GM23338 (cell line): ENCODE measurements at regions not wholly inside any gene's neighbourhood (a gene's known extent, or its start where the extent isn't known, plus 50 kb on each side); places are given as distances from the start of the nearest gene placed in this dataset.

Source experiments
- ATAC-seq: fragments of 200-7000 bp; cut with Tn5 transposase; 3 replicates; pipeline ENCODE4 v1.9.1; 2020
- DNase-seq: peaks from one replicate; pipeline ENCODE4 v3.0.0-alpha.2; 2015; ENCODE audit warnings: low spot score
- H2AFZ ChIP-seq: fragments of 200-600 bp; sonication (generic); 2 replicates; pipeline ENCODE4 v1.8.0; 2016; ENCODE audit warnings: antibody characterized with exemption, mild to moderate bottlenecking, moderate library complexity
- H3F3A ChIP-seq: fragments of 200-600 bp; sonication (generic); replicated peaks from 2 replicates; pipeline ENCODE4 v1.8.0; 2017; ENCODE audit warnings: antibody characterized with exemption, mixed run types, low read depth
- H3K27ac ChIP-seq: fragments of 200-600 bp; sonication (generic); 2 replicates; pipeline ENCODE4 v1.6.1; 2016; ENCODE audit warnings: low read depth
- H3K27me3 ChIP-seq: fragments of 200-600 bp; sonication (generic); 2 replicates; pipeline ENCODE4 v1.8.0; 2016; ENCODE audit warnings: mild to moderate bottlenecking, mixed run types, moderate library complexity; ENCODE audit not compliant: insufficient read depth
- H3K36me3 ChIP-seq: fragments of 200-600 bp; sonication (generic); 2 replicates; pipeline ENCODE4 v1.8.0; 2016; ENCODE audit warnings: mild to moderate bottlenecking; ENCODE audit not compliant: insufficient read depth
- H3K4me1 ChIP-seq: fragments of 200-600 bp; sonication (generic); 2 replicates; pipeline ENCODE4 v1.8.0; 2016; ENCODE audit warnings: mild to moderate bottlenecking, moderate library complexity; ENCODE audit not compliant: insufficient read depth
- H3K4me2 ChIP-seq: fragments of 200-600 bp; sonication (generic); 2 replicates; pipeline ENCODE4 v1.7.1; 2017; ENCODE audit warnings: mixed run types
- H3K4me3 ChIP-seq: fragments of 200-600 bp; sonication (generic); 2 replicates; pipeline ENCODE4 v1.6.1; 2016; ENCODE audit warnings: mixed run types
- H3K79me2 ChIP-seq: fragments of 200-600 bp; sonication (generic); replicated peaks from 2 replicates; pipeline ENCODE4 v1.8.0; 2017; ENCODE audit warnings: mild to moderate bottlenecking; ENCODE audit not compliant: insufficient read depth
- H3K9me2 ChIP-seq: fragments of 200-600 bp; sonication (generic); 2 replicates; pipeline ENCODE4 v1.8.0; 2017; ENCODE audit not compliant: insufficient read depth
- H4K20me1 ChIP-seq: fragments of 200-600 bp; sonication (generic); replicated peaks from 2 replicates; pipeline ENCODE4 v1.8.0; 2017; ENCODE audit warnings: mild to moderate bottlenecking; ENCODE audit not compliant: insufficient read depth
- H3K27ac Mint-ChIP-seq: 2 replicates; pipeline ENCODE4 v1.8.0; 2020; ENCODE audit warnings: inconsistent platforms, mild to moderate bottlenecking, moderate library complexity, mixed read lengths
- H3K27me3 Mint-ChIP-seq: 3 replicates; pipeline ENCODE4 v1.8.0; 2022; ENCODE audit warnings: low read depth, mild to moderate bottlenecking, moderate library complexity, mixed read lengths, inconsistent platforms; ENCODE audit not compliant: insufficient read depth, poor library complexity
- H3K36me3 Mint-ChIP-seq: 3 replicates; pipeline ENCODE4 v1.8.0; 2021; ENCODE audit warnings: low read depth, mild to moderate bottlenecking, inconsistent platforms, moderate library complexity, mixed read lengths
- H3K4me1 Mint-ChIP-seq: 3 replicates; pipeline ENCODE4 v1.8.0; 2020; ENCODE audit warnings: mild to moderate bottlenecking, inconsistent platforms, mixed read lengths
- H3K4me3 Mint-ChIP-seq: 3 replicates; pipeline ENCODE4 v1.8.0; 2021; ENCODE audit warnings: moderate library complexity, mild to moderate bottlenecking, inconsistent platforms, mixed read lengths
- H3K9me3 Mint-ChIP-seq: 3 replicates; pipeline ENCODE4 v1.8.0; 2020; ENCODE audit warnings: moderate library complexity, mild to moderate bottlenecking, inconsistent platforms, mixed read lengths
- POLR2AphosphoS5 ChIP-seq: IDR thresholded peaks from 2 replicates; pipeline ENCODE4 v1.6.1; 2016; ENCODE audit warnings: antibody characterized with exemption, low read depth
- STAT1 ChIP-seq: IDR thresholded peaks from one replicate; pipeline ENCODE4 v1.6.1; 2016; ENCODE audit warnings: antibody characterized with exemption; ENCODE audit not compliant: unreplicated experiment
- TF ChIP-seq, protein P1 (sequence below): fragments of 250-450 bp; sonication (Bioruptor Pico); IDR thresholded peaks from 2 replicates; pipeline ENCODE4 v1.5.0; 2020; ENCODE audit warnings: mild to moderate bottlenecking, moderate library complexity
- TF ChIP-seq, protein P2 (sequence below): IDR thresholded peaks from 2 replicates; pipeline ENCODE4 v1.6.1; 2016; ENCODE audit warnings: antibody characterized with exemption
- TF ChIP-seq, protein P3 (sequence below): IDR thresholded peaks from one replicate; pipeline ENCODE4 v1.6.1; 2018; ENCODE audit warnings: antibody characterized with exemption; ENCODE audit not compliant: unreplicated experiment
- TF ChIP-seq, protein P4 (sequence below), 2 experiments: fragments of 200-600 bp in 1 of 2; sonication (generic) in 1 of 2; conservative IDR thresholded peaks; 2 replicates each; pipeline versions ENCODE4 v1.5.1 to v1.6.1; 2016 to 2017; ENCODE audit warnings: antibody characterized with exemption in 2 of 2, low read depth in 2 of 2, mild to moderate bottlenecking in 2 of 2, moderate library complexity in 1 of 2

DNA sequence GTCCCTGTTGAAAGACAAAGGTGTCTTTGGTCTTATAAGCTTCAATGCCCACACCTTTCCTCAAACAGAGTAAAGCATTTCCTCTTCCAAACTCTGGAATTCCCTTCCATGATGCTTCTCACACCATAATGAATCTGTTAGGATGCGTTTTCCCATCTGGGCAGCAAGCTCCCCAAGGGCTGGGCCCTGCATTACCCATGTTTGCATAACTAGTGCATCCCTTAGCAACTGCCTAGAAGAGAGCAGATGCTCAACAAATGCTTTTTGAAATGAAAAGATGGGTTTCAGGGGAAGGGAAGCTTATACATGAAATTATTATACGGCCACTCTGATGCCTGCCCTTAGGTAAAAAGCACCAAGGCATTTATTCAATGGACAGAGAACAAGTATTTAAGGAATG lies 124.5 kb upstream of the CCL2 start:
- Histone ChIP-seq H3K4me1 (peaks cover 14% of the 10 kb centered on the region), H3K36me3 (no peaks in the 10 kb centered on the region), H3K27me3 (no peaks in the 10 kb centered on the region), H3K27ac (no peak overlapping the region), H3K79me2 (0 out of 2 replicates have a peak, but pooled peaks cover 9% of the 10 kb centered on the region), H3F3A (no peaks in the 10 kb centered on the region), H3K4me3 (no peak overlapping the region), H3K9me2 (peaks cover 11% of the 10 kb centered on the region), H2AFZ (no peak overlapping the region), H3K4me2 (no peak overlapping the region), H4K20me1 (no peaks in the 10 kb centered on the region)
- H3K4me1 Mint-ChIP-seq, result peaks cover 25% of the 10 kb centered on the region
- TF ChIP-seq, protein P1, sequence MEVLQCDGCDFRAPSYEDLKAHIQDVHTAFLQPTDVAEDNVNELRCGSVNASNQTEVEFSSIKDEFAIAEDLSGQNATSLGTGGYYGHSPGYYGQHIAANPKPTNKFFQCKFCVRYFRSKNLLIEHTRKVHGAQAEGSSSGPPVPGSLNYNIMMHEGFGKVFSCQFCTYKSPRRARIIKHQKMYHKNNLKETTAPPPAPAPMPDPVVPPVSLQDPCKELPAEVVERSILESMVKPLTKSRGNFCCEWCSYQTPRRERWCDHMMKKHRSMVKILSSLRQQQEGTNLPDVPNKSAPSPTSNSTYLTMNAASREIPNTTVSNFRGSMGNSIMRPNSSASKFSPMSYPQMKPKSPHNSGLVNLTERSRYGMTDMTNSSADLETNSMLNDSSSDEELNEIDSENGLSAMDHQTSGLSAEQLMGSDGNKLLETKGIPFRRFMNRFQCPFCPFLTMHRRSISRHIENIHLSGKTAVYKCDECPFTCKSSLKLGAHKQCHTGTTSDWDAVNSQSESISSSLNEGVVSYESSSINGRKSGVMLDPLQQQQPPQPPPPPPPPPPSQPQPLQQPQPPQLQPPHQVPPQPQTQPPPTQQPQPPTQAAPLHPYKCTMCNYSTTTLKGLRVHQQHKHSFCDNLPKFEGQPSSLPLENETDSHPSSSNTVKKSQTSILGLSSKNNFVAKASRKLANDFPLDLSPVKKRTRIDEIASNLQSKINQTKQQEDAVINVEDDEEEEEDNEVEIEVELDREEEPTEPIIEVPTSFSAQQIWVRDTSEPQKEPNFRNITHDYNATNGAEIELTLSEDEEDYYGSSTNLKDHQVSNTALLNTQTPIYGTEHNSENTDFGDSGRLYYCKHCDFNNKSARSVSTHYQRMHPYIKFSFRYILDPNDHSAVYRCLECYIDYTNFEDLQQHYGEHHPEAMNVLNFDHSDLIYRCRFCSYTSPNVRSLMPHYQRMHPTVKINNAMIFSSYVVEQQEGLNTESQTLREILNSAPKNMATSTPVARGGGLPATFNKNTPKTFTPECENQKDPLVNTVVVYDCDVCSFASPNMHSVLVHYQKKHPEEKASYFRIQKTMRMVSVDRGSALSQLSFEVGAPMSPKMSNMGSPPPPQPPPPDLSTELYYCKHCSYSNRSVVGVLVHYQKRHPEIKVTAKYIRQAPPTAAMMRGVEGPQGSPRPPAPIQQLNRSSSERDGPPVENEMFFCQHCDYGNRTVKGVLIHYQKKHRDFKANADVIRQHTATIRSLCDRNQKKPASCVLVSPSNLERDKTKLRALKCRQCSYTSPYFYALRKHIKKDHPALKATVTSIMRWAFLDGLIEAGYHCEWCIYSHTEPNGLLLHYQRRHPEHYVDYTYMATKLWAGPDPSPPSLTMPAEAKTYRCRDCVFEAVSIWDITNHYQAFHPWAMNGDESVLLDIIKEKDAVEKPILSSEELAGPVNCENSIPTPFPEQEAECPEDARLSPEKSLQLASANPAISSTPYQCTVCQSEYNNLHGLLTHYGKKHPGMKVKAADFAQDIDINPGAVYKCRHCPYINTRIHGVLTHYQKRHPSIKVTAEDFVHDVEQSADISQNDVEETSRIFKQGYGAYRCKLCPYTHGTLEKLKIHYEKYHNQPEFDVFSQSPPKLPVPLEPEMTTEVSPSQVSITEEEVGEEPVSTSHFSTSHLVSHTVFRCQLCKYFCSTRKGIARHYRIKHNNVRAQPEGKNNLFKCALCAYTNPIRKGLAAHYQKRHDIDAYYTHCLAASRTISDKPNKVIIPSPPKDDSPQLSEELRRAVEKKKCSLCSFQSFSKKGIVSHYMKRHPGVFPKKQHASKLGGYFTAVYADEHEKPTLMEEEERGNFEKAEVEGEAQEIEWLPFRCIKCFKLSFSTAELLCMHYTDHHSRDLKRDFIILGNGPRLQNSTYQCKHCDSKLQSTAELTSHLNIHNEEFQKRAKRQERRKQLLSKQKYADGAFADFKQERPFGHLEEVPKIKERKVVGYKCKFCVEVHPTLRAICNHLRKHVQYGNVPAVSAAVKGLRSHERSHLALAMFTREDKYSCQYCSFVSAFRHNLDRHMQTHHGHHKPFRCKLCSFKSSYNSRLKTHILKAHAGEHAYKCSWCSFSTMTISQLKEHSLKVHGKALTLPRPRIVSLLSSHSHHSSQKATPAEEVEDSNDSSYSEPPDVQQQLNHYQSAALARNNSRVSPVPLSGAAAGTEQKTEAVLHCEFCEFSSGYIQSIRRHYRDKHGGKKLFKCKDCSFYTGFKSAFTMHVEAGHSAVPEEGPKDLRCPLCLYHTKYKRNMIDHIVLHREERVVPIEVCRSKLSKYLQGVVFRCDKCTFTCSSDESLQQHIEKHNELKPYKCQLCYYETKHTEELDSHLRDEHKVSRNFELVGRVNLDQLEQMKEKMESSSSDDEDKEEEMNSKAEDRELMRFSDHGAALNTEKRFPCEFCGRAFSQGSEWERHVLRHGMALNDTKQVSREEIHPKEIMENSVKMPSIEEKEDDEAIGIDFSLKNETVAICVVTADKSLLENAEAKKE, result no peak
- H3K4me3 Mint-ChIP-seq, result no peak overlapping the region
- ATAC-seq, result no peak
- no peak for DNase-seq
- no peaks in the 10 kb centered on the region for H3K27me3 Mint-ChIP-seq
- no peak overlapping the region for H3K27ac Mint-ChIP-seq
- H3K36me3 Mint-ChIP-seq, result no peaks in the 10 kb centered on the region; the same call in 2 of the 3 replicates
- H3K9me3 Mint-ChIP-seq, result no peaks in the 10 kb centered on the region

GRCh38 chr17:34131386-34131785 lies 123.7 kb upstream of the CCL2 start:
- TF ChIP-seq POLR2AphosphoS5, result no peak
- TF ChIP-seq STAT1, result no peak
- TF ChIP-seq, protein P2, sequence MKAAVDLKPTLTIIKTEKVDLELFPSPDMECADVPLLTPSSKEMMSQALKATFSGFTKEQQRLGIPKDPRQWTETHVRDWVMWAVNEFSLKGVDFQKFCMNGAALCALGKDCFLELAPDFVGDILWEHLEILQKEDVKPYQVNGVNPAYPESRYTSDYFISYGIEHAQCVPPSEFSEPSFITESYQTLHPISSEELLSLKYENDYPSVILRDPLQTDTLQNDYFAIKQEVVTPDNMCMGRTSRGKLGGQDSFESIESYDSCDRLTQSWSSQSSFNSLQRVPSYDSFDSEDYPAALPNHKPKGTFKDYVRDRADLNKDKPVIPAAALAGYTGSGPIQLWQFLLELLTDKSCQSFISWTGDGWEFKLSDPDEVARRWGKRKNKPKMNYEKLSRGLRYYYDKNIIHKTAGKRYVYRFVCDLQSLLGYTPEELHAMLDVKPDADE, result no peak
- TF ChIP-seq, protein P3, sequence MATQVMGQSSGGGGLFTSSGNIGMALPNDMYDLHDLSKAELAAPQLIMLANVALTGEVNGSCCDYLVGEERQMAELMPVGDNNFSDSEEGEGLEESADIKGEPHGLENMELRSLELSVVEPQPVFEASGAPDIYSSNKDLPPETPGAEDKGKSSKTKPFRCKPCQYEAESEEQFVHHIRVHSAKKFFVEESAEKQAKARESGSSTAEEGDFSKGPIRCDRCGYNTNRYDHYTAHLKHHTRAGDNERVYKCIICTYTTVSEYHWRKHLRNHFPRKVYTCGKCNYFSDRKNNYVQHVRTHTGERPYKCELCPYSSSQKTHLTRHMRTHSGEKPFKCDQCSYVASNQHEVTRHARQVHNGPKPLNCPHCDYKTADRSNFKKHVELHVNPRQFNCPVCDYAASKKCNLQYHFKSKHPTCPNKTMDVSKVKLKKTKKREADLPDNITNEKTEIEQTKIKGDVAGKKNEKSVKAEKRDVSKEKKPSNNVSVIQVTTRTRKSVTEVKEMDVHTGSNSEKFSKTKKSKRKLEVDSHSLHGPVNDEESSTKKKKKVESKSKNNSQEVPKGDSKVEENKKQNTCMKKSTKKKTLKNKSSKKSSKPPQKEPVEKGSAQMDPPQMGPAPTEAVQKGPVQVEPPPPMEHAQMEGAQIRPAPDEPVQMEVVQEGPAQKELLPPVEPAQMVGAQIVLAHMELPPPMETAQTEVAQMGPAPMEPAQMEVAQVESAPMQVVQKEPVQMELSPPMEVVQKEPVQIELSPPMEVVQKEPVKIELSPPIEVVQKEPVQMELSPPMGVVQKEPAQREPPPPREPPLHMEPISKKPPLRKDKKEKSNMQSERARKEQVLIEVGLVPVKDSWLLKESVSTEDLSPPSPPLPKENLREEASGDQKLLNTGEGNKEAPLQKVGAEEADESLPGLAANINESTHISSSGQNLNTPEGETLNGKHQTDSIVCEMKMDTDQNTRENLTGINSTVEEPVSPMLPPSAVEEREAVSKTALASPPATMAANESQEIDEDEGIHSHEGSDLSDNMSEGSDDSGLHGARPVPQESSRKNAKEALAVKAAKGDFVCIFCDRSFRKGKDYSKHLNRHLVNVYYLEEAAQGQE, result no peak
- TF ChIP-seq, protein P4, sequence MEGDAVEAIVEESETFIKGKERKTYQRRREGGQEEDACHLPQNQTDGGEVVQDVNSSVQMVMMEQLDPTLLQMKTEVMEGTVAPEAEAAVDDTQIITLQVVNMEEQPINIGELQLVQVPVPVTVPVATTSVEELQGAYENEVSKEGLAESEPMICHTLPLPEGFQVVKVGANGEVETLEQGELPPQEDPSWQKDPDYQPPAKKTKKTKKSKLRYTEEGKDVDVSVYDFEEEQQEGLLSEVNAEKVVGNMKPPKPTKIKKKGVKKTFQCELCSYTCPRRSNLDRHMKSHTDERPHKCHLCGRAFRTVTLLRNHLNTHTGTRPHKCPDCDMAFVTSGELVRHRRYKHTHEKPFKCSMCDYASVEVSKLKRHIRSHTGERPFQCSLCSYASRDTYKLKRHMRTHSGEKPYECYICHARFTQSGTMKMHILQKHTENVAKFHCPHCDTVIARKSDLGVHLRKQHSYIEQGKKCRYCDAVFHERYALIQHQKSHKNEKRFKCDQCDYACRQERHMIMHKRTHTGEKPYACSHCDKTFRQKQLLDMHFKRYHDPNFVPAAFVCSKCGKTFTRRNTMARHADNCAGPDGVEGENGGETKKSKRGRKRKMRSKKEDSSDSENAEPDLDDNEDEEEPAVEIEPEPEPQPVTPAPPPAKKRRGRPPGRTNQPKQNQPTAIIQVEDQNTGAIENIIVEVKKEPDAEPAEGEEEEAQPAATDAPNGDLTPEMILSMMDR (conservative IDR thresholded peaks at IDR 0.05; ENCODE audit: low read depth in 2 of 2), result no peak
- Histone ChIP-seq H4K20me1 (no peaks in the 10 kb centered on the region), H3K4me3 (no peak overlapping the region), H3K27me3 (no peaks in the 10 kb centered on the region), H3F3A (no peaks in the 10 kb centered on the region), H3K9me2 (peaks cover 11% of the 10 kb centered on the region), H3K79me2 (0 out of 2 replicates have a peak, but pooled peaks cover 9% of the 10 kb centered on the region), H3K27ac (no peak overlapping the region), H2AFZ (no peak overlapping the region), H3K4me1 (peaks cover 22% of the 10 kb centered on the region), H3K36me3 (no peaks in the 10 kb centered on the region), H3K4me2 (no peak overlapping the region)
- Mint-ChIP-seq H3K27me3 (no peaks in the 10 kb centered on the region), H3K27ac (no peak overlapping the region), H3K9me3 (no peaks in the 10 kb centered on the region), H3K36me3 (no peaks in the 10 kb centered on the region; the same call in 2 of the 3 replicates), H3K4me3 (no peak overlapping the region), H3K4me1 (peaks cover 33% of the 10 kb centered on the region)
- DNase-seq (no peak), ATAC-seq (no peak)
